ENCODE measurements at regions not wholly inside any gene's neighbourhood (a gene's known extent, or its start where the extent isn't known, plus 50 kb on each side); places are given as distances from the start of the nearest gene placed in this dataset.
"Not testable (repeated sequence)": the region's sequence is repeated elsewhere in the genome, so short reads cannot be mapped to it uniquely, and the experiment has no call there.

DNA sequence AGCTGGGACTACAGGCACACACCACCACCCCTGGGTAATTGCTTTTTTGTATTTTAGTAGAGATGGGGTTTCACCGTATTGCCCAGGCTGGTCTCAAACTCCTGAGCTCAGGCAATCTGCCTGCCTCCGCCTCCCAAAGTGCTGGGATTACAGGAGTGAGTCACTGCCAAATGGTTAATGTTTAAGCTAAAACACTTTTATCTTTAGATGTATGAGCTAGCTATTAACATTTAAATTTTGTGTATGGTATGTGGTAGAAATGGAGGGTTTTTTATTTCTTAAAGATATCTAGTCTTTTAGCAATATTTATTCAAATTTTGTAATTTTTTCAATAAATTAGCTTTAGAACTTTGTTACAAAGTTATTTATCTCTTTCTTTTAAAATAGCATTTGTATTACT, 1659.8 kb upstream of the ADGRL3 start:
- H3K4me3 ChIP-seq (ENCODE audit: low read depth, low read length): no peak overlapping the region
- TF ChIP-seq, protein P1, sequence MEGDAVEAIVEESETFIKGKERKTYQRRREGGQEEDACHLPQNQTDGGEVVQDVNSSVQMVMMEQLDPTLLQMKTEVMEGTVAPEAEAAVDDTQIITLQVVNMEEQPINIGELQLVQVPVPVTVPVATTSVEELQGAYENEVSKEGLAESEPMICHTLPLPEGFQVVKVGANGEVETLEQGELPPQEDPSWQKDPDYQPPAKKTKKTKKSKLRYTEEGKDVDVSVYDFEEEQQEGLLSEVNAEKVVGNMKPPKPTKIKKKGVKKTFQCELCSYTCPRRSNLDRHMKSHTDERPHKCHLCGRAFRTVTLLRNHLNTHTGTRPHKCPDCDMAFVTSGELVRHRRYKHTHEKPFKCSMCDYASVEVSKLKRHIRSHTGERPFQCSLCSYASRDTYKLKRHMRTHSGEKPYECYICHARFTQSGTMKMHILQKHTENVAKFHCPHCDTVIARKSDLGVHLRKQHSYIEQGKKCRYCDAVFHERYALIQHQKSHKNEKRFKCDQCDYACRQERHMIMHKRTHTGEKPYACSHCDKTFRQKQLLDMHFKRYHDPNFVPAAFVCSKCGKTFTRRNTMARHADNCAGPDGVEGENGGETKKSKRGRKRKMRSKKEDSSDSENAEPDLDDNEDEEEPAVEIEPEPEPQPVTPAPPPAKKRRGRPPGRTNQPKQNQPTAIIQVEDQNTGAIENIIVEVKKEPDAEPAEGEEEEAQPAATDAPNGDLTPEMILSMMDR (IDR thresholded peaks at IDR 0.05; ENCODE audit: borderline replicate concordance, insufficient read depth, low read depth, low read length): no peak

- H3K4me3 ChIP-seq (ENCODE audit: low read depth, low read length): no peak overlapping the region
- TF ChIP-seq, protein P1 (IDR thresholded peaks at IDR 0.05; ENCODE audit: borderline replicate concordance, insufficient read depth, low read depth, low read length): no peak
Measured at GRCh38 chr4:59553063-59553720, 1646.9 kb upstream of the ADGRL3 start.

DNA sequence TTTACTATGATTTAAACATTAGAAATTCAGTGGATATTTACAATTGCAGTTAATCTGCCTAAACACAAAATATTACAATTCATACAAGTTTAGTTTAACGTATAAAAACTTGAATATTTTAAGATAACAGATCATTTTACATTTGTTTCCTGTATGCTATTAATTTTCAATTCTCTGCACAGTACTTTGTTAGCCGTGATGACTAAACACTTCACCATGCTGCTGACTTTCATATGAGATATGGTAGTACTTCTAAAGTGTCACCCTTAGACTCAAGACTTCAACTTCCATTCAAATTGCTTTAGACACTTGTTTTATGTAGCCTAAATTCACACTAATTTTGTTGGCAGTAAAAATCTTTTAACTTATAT, 1646.4 kb upstream of the ADGRL3 start:
- TF ChIP-seq, protein P1 (IDR thresholded peaks at IDR 0.05; ENCODE audit: borderline replicate concordance, insufficient read depth, low read depth, low read length): no peak
- no peak overlapping the region for H3K4me3 ChIP-seq (ENCODE audit: low read depth, low read length)

DNA sequence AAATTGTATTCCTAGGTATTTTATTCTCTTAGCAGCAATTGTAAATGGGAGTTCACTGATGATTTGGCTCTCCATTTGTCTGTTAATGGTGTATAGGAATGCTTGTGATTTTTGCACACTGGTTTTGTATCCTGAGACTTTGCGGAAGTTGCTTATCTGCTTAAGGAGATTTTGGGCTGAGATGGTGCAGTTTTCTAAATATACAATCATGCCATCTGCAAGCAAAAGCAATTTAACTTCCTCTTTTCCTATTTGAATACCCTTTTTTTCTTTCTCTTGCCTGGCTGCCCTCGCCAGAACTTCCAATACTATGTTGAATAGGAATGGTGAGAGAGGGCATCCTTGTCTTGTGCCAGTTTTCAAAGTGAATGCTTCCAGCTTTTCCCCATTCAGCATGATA, 1643.9 kb upstream of the ADGRL3 start:
- H3K4me3 ChIP-seq (ENCODE audit: low read depth, low read length): not testable (repeated sequence)

- H3K4me3 ChIP-seq (ENCODE audit: low read depth, low read length): not testable (repeated sequence)
Measured at GRCh38 chr4:59560141-59560648, 1639.9 kb upstream of the ADGRL3 start.

GRCh38 chr4:59565836-59566235, 1634.3 kb upstream of the ADGRL3 start:
- TF ChIP-seq, protein P1 (IDR thresholded peaks at IDR 0.05; ENCODE audit: borderline replicate concordance, insufficient read depth, low read depth, low read length): no peak
- H3K4me3 ChIP-seq (ENCODE audit: low read depth, low read length): no peak overlapping the region

GRCh38 chr4:59570860-59571476, 1629.2 kb upstream of the ADGRL3 start:
- TF ChIP-seq, protein P1 (IDR thresholded peaks at IDR 0.05; ENCODE audit: borderline replicate concordance, insufficient read depth, low read depth, low read length): no peak
- H3K4me3 ChIP-seq (ENCODE audit: low read depth, low read length): no peak overlapping the region

- no peak overlapping the region for H3K4me3 ChIP-seq (ENCODE audit: low read depth, low read length)
Measured at GRCh38 chr4:59571805-59572430, 1628.2 kb upstream of the ADGRL3 start.

More at GRCh38 chr4:59571805-59572430, 1628.2 kb upstream of the ADGRL3 start:
- TF ChIP-seq, protein P1 (IDR thresholded peaks at IDR 0.05; ENCODE audit: borderline replicate concordance, insufficient read depth, low read depth, low read length): no peak
